Activated B cell treated with CpG ODN at 0.5 μM for 24 hours (primary cell): ENCODE measurements at regions not wholly inside any gene's neighbourhood (a gene's known extent, or its start where the extent isn't known, plus 50 kb on each side); places are given as distances from the start of the nearest gene placed in this dataset.

Source experiments
- ATAC-seq: fragments of 200-7000 bp; cut with Tn5 transposase; one replicate; pipeline ENCODE4 v1.10.0; 2021; ENCODE audit warnings: low read depth, mild to moderate bottlenecking, moderate library complexity
- CTCF ChIA-PET: fragments of 350-600 bp; sonication (Branson Sonifier 250); formaldehyde crosslinking; loops from one replicate; lab custom pipeline; 2021; ENCODE audit warnings: antibody characterized with exemption; lab: Charles Lee
- POLR2A ChIA-PET: fragments of 350-600 bp; sonication (Branson Sonifier 250); formaldehyde crosslinking; loops from one replicate; lab custom pipeline; 2021; ENCODE audit warnings: antibody characterized with exemption; lab: Charles Lee
- DNase-seq: peaks from one replicate; pipeline ENCODE4 v3.0.0; 2022
- H3K27ac Mint-ChIP-seq: one replicate; pipeline ENCODE4 v1.8.0; 2020; ENCODE audit warnings: mixed read lengths
- H3K27me3 Mint-ChIP-seq: one replicate; pipeline ENCODE4 v1.8.0; 2021; ENCODE audit warnings: mixed read lengths
- H3K36me3 Mint-ChIP-seq: one replicate; pipeline ENCODE4 v1.8.0; 2021; ENCODE audit warnings: low read depth, mixed read lengths
- H3K4me1 Mint-ChIP-seq: one replicate; pipeline ENCODE4 v1.8.0; 2021; ENCODE audit warnings: mixed read lengths
- H3K4me3 Mint-ChIP-seq: one replicate; pipeline ENCODE4 v1.8.0; 2020; ENCODE audit warnings: mild to moderate bottlenecking, mixed read lengths
- H3K9me3 Mint-ChIP-seq: one replicate; pipeline ENCODE4 v1.8.0; 2020; ENCODE audit warnings: mixed read lengths
- intact Hi-C: fragments of 100-400 bp; cut with micrococcal nuclease; formaldehyde crosslinking; loops from one replicate; pipeline ENCODE4 v1.15.1; 2024
- TF ChIP-seq, protein P1 (sequence below): fragments of 200-600 bp; IDR thresholded peaks from one replicate; pipeline ENCODE4 v1.8.0; 2022; ENCODE audit warnings: antibody characterized with exemption, mild to moderate bottlenecking

GRCh38 chr9:135330307-135330631 is 149.3 kb upstream of the PPP1R26 start:
- Mint-ChIP-seq H3K4me1 (no peaks in the 10 kb centered on the region), H3K4me3 (no peak overlapping the region), H3K9me3 (no peaks in the 10 kb centered on the region), H3K27ac (no peak overlapping the region), H3K36me3 (no peaks in the 10 kb centered on the region), H3K27me3 (no peaks in the 10 kb centered on the region)
- intact Hi-C loops, result no loop called here
- ATAC-seq (no peak), DNase-seq (no peak)
- ChIA-PET CTCF (no interaction called here), POLR2A (no interaction called here)
- TF ChIP-seq, protein P1, sequence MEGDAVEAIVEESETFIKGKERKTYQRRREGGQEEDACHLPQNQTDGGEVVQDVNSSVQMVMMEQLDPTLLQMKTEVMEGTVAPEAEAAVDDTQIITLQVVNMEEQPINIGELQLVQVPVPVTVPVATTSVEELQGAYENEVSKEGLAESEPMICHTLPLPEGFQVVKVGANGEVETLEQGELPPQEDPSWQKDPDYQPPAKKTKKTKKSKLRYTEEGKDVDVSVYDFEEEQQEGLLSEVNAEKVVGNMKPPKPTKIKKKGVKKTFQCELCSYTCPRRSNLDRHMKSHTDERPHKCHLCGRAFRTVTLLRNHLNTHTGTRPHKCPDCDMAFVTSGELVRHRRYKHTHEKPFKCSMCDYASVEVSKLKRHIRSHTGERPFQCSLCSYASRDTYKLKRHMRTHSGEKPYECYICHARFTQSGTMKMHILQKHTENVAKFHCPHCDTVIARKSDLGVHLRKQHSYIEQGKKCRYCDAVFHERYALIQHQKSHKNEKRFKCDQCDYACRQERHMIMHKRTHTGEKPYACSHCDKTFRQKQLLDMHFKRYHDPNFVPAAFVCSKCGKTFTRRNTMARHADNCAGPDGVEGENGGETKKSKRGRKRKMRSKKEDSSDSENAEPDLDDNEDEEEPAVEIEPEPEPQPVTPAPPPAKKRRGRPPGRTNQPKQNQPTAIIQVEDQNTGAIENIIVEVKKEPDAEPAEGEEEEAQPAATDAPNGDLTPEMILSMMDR, result no peak

DNA sequence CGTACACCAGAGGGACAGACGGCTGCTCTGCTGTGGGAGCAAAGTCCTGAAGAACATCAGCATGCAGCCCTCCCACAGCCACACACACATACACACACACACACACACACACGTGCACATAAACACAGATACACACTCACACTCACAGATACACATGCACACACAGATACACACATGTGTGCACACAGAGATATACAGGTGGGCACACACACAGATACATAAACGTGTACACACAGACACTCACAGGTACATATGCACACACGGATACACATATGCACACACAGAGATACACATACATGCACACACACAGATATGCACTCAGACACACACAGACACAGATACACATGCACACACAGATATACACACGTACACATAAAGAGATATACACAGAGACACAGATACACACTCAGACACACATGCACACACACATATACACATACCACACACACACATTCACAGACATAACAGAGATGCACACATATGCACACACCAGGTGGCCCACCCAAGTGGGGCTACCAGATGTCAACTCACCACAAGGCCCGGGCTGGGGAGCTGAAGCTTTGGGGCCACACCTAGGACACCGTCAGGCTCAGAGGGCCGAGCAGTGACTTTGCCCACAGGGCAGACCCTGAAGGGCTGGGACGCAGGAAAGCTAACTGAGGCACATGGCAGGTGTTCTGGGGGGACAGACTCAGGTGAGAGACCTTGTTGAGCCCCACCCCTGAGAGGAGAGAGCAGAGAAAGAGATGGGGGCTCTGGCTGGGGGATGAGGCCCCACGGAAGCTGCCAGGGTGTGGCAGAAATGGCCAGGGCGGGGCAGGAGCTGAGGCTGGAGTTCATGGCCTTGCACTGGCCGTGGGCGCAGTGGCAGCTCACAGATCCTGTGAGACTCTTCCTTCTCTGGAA is 148.6 kb upstream of the PPP1R26 start:
- ChIA-PET CTCF (no interaction called here), POLR2A (no interaction called here)
- Mint-ChIP-seq H3K9me3 (no peaks in the 10 kb centered on the region), H3K4me1 (no peaks in the 10 kb centered on the region), H3K36me3 (no peaks in the 10 kb centered on the region), H3K27ac (no peak overlapping the region), H3K27me3 (no peaks in the 10 kb centered on the region), H3K4me3 (no peak overlapping the region)
- intact Hi-C loops, result no loop called here
- TF ChIP-seq, protein P1, result no peak
- DNase-seq, result no peak
- no peak for ATAC-seq

- no peaks in the 10 kb centered on the region for H3K9me3 Mint-ChIP-seq
- ATAC-seq, result no peak
- CTCF ChIA-PET, result no interaction called here
Observed at GRCh38 chr9:135332516-135332915, 147.1 kb upstream of the PPP1R26 start.

DNA sequence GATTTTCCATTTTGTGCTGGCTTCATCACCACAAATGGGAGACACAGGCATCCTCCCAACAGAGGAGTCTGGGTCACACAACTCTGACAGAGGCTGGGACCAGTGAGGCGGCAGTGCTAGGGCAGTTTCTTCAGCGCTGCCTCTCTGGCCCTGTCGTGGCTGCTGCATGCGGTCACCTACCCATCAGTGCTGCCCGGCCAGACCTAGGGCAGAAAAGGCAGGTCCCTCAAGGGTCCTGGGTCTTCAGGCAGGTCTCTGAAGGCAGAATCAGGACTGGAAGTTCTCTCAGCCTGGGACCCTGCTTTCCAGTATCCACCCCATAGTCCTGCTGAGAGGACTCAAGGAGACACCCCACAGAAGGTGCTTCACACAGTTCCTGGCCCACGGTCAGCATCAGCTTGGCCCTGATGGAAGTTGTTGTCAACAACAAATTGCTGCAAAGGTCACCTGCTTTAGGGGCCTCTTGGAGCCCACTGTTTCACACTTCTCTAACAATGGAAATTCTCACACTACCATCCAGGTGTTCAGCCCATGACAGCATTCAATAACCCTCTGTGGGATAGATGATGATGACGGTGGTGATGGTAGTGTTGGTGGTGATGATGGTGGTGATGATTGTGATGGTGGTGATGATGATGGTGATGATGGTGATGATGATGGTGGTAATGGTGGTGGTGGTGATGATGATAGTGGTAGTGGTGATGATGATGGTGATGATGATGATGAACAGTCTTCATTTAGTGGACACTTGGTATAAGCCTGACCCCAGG is 146.4 kb upstream of the PPP1R26 start:
- ChIA-PET POLR2A (no interaction called here), CTCF (no interaction called here)
- Mint-ChIP-seq H3K4me1 (no peaks in the 10 kb centered on the region), H3K9me3 (no peaks in the 10 kb centered on the region), H3K4me3 (no peak overlapping the region), H3K27me3 (no peaks in the 10 kb centered on the region), H3K36me3 (no peaks in the 10 kb centered on the region), H3K27ac (no peak overlapping the region)
- TF ChIP-seq, protein P1, result no peak
- DNase-seq (no peak), ATAC-seq (no peak)
- intact Hi-C loops, result no loop called here

More at GRCh38 chr9:135332516-135332915, 147.1 kb upstream of the PPP1R26 start:
- no peak overlapping the region for H3K4me3 Mint-ChIP-seq
- no peaks in the 10 kb centered on the region for H3K36me3 Mint-ChIP-seq
- no peaks in the 10 kb centered on the region for H3K4me1 Mint-ChIP-seq
- no peaks in the 10 kb centered on the region for H3K27me3 Mint-ChIP-seq
- intact Hi-C loops, result no loop called here
- no peak for DNase-seq
- TF ChIP-seq, protein P1, result no peak
- POLR2A ChIA-PET, result no interaction called here
- H3K27ac Mint-ChIP-seq, result no peak overlapping the region

DNA sequence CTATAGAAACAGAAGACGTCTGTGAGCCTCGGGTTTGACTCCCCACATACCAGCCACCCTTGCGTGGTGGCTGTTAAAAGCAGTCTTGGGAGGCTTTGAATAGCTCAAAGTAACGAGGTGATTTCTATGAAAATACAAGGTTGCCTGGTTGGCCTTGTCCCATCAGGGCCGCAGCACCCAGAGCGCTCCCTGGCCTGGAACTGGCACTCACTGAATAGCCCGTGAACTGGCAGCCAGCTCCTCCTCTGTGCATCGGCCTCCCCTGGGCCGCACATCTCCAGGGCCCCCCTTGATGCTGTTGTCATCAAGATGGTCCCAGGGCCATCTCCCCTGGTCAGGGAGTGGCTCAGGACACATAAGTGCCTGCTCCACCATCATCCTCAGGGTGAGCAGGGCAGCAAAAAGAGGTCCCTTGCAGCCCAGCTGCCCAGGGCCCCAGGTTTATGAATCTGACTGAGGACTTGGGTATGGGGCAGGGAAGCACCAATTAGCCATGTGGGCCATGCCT is 144.6 kb upstream of the PPP1R26 start:
- DNase-seq, result no peak
- TF ChIP-seq, protein P1, result no peak
- H3K36me3 Mint-ChIP-seq, result no peaks in the 10 kb centered on the region
- ChIA-PET POLR2A (no interaction called here), CTCF (no interaction called here)
- H3K4me1 Mint-ChIP-seq, result no peaks in the 10 kb centered on the region
- ATAC-seq, result no peak
- intact Hi-C loops, result no loop called here
- H3K4me3 Mint-ChIP-seq, result no peak overlapping the region
- no peaks in the 10 kb centered on the region for H3K27me3 Mint-ChIP-seq
- H3K9me3 Mint-ChIP-seq, result no peaks in the 10 kb centered on the region
- H3K27ac Mint-ChIP-seq, result no peak overlapping the region
